ENCODE measurements at regions not wholly inside any gene's neighbourhood (a gene's known extent, or its start where the extent isn't known, plus 50 kb on each side); places are given as distances from the start of the nearest gene placed in this dataset.

DNA sequence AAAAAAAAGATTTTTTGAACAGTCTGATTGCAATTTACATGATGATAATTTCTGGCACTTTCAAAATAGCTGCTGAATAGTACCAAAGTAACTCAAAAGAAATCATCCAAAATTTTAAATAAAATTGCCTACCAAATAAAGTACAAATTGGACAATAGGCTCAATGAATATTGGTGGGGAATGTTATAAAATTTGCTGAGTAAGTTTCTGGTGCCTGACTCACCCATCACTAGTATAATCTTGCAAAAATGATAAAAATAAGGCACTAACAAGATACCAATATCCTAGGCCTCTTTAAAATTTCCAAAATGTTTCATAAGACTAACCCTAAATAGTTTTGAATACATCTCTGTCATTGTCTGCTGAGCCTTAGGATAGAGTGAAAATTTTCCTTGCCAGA is 145.3 kb upstream of the LRFN5 start:
- H3K27me3 ChIP-seq (ENCODE audit: insufficient read depth, low read length): no peaks in the 10 kb centered on the region
- CTCF ChIA-PET: no interaction called here

More for the DNA sequence above, 145.3 kb upstream of the LRFN5 start:
- Histone ChIP-seq H3K9ac (ENCODE audit: low read length) (no peak overlapping the region), H3K27ac (ENCODE audit: low read depth, low read length) (no peak overlapping the region), H3K4me3 (replicated peaks in 1 of 2; ENCODE audit: low read depth in 1 of 2, low read length in 2 of 2) (no peak overlapping the region), H3K4me2 (ENCODE audit: low read length) (no peak overlapping the region), H4K20me1 (ENCODE audit: insufficient read depth) (no peaks in the 10 kb centered on the region), H3K79me2 (ENCODE audit: insufficient read depth, low read length) (no peaks in the 10 kb centered on the region), H3K9me3 (ENCODE audit: control insufficient read depth in 1 of 2, insufficient read depth in 1 of 2, low read depth in 1 of 2, low read length in 2 of 2) (no peaks in the 10 kb centered on the region), H3K4me1 (ENCODE audit: control insufficient read depth in 1 of 2, insufficient read depth in 2 of 2, low read length in 2 of 2) (no peaks in the 10 kb centered on the region), H2AFZ (ENCODE audit: low read depth, low read length, poor library complexity, severe bottlenecking) (no peak overlapping the region), H3K36me3 (ENCODE audit: control insufficient read depth in 1 of 2, insufficient read depth in 2 of 2, low read length in 2 of 2) (no peaks in the 10 kb centered on the region), H3K9me2 (ENCODE audit: insufficient read depth) (no peaks in the 10 kb centered on the region)
- RAD21 ChIA-PET (ENCODE audit: low non-redundant PET in 1 of 2, low total read pairs in 2 of 2, uncharacterized antibody in 2 of 2, unreplicated experiment in 2 of 2): no interaction called here
- DNase-seq (ENCODE audit: low read depth, low spot score): no peak
- POLR2A ChIA-PET: no interaction called here
- no peak for ATAC-seq
- TF ChIP-seq EZH2 (IDR thresholded peaks at IDR 0.05) (no peak), TCF7L2 (IDR thresholded peaks at IDR 0.05; ENCODE audit: borderline replicate concordance, extremely low read depth, insufficient read depth, insufficient read length) (no peak), RAD21 (IDR thresholded peaks at IDR 0.05; ENCODE audit: low read depth) (no peak), SP1 (IDR thresholded peaks at IDR 0.05; ENCODE audit: low read depth) (no peak), POLR2A (IDR thresholded peaks at IDR 0.05; ENCODE audit: borderline replicate concordance, extremely low read depth, insufficient read depth, insufficient read length) (no peak), POLR2AphosphoS5 (IDR thresholded peaks at IDR 0.05; ENCODE audit: low read depth, low read length) (no peak), FOSL1 (IDR thresholded peaks at IDR 0.05; ENCODE audit: low read depth) (no peak), CEBPB (IDR thresholded peaks at IDR 0.05; ENCODE audit: low read depth) (no peak), SIN3A (IDR thresholded peaks at IDR 0.05; ENCODE audit: low read depth) (no peak), EGR1 (IDR thresholded peaks at IDR 0.05; ENCODE audit: low read depth) (no peak), CBX3 (IDR thresholded peaks at IDR 0.05; ENCODE audit: low read depth) (no peak), ZFX (IDR thresholded peaks at IDR 0.05) (no peak), ELF1 (IDR thresholded peaks at IDR 0.05; ENCODE audit: borderline replicate concordance, low read depth) (no peak)
- TF ChIP-seq, protein P1, sequence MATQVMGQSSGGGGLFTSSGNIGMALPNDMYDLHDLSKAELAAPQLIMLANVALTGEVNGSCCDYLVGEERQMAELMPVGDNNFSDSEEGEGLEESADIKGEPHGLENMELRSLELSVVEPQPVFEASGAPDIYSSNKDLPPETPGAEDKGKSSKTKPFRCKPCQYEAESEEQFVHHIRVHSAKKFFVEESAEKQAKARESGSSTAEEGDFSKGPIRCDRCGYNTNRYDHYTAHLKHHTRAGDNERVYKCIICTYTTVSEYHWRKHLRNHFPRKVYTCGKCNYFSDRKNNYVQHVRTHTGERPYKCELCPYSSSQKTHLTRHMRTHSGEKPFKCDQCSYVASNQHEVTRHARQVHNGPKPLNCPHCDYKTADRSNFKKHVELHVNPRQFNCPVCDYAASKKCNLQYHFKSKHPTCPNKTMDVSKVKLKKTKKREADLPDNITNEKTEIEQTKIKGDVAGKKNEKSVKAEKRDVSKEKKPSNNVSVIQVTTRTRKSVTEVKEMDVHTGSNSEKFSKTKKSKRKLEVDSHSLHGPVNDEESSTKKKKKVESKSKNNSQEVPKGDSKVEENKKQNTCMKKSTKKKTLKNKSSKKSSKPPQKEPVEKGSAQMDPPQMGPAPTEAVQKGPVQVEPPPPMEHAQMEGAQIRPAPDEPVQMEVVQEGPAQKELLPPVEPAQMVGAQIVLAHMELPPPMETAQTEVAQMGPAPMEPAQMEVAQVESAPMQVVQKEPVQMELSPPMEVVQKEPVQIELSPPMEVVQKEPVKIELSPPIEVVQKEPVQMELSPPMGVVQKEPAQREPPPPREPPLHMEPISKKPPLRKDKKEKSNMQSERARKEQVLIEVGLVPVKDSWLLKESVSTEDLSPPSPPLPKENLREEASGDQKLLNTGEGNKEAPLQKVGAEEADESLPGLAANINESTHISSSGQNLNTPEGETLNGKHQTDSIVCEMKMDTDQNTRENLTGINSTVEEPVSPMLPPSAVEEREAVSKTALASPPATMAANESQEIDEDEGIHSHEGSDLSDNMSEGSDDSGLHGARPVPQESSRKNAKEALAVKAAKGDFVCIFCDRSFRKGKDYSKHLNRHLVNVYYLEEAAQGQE (IDR thresholded peaks at IDR 0.05; ENCODE audit: low read depth): no peak
- TF ChIP-seq, protein P2, sequence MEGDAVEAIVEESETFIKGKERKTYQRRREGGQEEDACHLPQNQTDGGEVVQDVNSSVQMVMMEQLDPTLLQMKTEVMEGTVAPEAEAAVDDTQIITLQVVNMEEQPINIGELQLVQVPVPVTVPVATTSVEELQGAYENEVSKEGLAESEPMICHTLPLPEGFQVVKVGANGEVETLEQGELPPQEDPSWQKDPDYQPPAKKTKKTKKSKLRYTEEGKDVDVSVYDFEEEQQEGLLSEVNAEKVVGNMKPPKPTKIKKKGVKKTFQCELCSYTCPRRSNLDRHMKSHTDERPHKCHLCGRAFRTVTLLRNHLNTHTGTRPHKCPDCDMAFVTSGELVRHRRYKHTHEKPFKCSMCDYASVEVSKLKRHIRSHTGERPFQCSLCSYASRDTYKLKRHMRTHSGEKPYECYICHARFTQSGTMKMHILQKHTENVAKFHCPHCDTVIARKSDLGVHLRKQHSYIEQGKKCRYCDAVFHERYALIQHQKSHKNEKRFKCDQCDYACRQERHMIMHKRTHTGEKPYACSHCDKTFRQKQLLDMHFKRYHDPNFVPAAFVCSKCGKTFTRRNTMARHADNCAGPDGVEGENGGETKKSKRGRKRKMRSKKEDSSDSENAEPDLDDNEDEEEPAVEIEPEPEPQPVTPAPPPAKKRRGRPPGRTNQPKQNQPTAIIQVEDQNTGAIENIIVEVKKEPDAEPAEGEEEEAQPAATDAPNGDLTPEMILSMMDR (IDR thresholded peaks at IDR 0.05 in 2 of 3, conservative IDR thresholded peaks at IDR 0.05 in 1 of 3; ENCODE audit: borderline replicate concordance in 1 of 3, insufficient read depth in 1 of 3, low read depth in 2 of 3, low read length in 2 of 3): no peak
- TF ChIP-seq, protein P3, sequence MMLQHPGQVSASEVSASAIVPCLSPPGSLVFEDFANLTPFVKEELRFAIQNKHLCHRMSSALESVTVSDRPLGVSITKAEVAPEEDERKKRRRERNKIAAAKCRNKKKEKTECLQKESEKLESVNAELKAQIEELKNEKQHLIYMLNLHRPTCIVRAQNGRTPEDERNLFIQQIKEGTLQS (IDR thresholded peaks at IDR 0.05): no peak
- TF ChIP-seq, protein P4, sequence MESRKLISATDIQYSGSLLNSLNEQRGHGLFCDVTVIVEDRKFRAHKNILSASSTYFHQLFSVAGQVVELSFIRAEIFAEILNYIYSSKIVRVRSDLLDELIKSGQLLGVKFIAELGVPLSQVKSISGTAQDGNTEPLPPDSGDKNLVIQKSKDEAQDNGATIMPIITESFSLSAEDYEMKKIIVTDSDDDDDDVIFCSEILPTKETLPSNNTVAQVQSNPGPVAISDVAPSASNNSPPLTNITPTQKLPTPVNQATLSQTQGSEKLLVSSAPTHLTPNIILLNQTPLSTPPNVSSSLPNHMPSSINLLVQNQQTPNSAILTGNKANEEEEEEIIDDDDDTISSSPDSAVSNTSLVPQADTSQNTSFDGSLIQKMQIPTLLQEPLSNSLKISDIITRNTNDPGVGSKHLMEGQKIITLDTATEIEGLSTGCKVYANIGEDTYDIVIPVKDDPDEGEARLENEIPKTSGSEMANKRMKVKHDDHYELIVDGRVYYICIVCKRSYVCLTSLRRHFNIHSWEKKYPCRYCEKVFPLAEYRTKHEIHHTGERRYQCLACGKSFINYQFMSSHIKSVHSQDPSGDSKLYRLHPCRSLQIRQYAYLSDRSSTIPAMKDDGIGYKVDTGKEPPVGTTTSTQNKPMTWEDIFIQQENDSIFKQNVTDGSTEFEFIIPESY (IDR thresholded peaks at IDR 0.05; ENCODE audit: extremely low read depth, insufficient replicate concordance, low read length): no peak
- TF ChIP-seq, protein P5, sequence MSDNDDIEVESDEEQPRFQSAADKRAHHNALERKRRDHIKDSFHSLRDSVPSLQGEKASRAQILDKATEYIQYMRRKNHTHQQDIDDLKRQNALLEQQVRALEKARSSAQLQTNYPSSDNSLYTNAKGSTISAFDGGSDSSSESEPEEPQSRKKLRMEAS (IDR thresholded peaks at IDR 0.05): no peak
- no TSS peak for BruUV-seq (replicated peaks)
- intact Hi-C loops (cut with micrococcal nuclease): no loop called here
